ENCODE measurements at regions not wholly inside any gene's neighbourhood (a gene's known extent, or its start where the extent isn't known, plus 50 kb on each side); places are given as distances from the start of the nearest gene placed in this dataset.
"Not testable (repeated sequence)": the region's sequence is repeated elsewhere in the genome, so short reads cannot be mapped to it uniquely, and the experiment has no call there.

DNA sequence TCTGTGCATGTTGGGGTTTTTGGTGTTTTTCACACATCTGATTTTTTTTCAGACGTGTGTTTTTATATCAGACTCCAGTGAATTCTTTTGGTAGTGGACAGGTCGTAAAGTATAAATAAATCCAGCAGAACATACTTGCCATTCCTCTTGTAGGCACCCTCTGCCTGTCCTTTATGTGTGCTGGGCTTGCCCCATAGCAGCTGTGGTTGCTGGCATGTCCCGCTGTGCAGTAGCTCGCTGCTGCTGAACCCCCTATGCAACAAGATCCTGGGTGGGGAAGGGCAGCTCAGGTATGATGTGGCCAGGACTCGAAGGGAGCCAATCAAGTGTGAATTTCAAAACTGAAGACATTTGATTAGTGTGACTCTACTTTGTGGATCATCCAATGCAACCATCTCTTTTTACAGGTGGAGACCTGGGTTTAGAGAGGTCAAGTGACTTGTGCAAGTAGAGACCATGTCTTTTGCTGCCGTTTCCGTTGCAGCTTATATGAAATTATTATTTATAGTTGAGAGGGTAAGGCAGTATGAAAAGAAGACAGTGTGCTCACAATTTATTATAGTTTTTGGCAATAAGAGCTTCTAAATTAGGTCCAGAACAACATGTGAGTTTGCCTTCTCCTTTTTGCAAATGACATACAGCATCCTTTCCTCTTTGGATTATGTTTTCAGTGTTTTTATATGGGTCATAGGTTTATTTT lies 350.8 kb upstream of the C2CD4B start:
- no peak for DNase-seq

DNA sequence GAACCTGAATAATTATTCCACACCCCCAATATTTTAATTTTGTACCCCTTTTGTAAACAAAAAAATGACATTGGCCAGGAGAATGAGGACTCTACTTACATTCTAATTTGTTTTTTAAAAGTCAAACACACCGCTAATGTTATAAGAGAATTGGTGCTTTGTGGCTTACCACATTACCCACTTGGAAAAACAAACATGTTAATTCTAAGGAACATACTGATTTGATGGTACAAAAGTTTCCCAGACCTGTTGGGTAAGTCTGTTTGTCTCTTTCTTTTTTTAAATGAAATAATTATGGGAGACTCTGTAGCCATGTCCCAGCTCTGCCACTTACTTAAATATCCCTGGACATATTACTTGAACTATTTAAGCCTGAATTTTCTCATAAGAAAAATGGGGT lies 352.5 kb upstream of the C2CD4B start:
- DNase-seq, result no peak

DNA sequence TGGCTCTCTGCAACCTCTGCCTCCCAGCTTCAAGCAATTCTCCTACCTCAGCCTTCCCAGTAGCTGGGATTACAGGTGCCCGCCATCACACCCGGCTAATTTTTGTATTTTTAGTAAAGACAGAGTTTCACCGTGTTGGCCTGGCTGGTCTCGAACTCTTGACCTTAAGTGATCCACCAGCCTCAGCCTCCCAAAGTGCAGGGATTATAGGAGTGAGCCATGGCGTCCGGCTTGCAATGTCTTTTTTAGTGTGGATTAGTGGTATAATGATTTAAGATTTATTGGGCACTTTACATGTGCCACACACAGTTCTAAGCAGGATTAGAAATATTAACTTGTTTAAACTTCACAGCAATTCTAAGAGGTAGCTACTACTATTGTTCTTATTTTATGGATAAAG lies 353.6 kb upstream of the C2CD4B start:
- not testable (repeated sequence) for DNase-seq

DNA sequence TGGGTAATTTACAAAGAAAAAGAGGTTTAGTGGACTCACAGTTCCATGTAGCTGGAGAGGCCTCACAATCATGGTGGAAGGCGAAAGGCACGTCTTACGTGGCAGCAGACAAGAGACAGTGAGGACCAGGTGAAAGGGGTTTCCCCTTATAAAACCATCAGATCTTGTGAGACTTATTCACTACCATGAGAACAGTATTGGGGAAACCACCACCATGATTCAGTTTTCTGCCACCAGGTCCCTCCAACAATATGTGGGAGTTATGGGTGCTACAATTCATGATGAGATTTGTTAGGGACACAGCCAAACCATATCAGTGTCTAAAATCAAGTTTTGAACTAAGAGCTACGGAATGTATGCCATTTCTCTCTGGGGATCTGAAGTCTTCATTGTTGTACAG lies 354.8 kb upstream of the C2CD4B start:
- no peak for DNase-seq

DNA sequence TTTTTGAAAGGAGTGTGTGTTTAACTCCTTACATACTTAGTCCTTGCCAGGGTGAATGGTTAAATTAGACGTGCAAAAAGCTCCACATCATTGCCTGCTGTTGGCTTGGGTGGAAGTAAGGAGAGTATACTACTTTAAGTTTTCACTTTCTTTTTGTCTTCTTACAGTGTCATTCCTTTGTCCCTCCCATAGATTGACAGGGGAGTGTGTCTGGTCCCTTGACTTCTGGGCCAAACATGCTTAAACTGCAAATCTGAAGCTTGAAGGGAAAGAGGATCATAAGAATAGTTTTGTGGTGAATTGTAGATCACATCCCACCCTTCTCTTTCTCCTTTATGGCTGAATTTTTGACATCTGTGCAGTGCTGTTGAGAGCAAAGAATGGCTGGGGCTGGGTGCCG lies 355.8 kb upstream of the C2CD4B start:
- no peak for DNase-seq

DNA sequence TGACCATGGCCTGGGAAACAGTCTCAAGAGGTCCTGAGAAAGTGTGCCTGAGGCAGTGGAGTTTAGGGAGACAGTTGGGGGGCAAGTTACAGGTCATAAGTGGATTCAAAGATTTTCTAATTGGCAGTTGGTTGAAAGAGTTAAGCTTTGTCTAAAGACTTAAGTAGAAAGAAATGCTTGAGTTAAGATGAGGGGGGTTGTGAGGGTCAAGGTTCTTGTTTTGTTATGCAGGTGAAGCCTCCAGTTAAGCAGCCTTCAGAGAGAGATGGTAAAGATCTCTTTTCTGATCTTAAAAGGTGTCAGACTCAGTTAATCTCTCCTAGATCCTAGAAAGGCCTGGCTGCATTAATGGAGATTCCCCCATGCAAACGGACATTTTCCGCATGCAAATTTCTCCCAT lies 356.3 kb upstream of the C2CD4B start:
- DNase-seq, result no peak

DNA sequence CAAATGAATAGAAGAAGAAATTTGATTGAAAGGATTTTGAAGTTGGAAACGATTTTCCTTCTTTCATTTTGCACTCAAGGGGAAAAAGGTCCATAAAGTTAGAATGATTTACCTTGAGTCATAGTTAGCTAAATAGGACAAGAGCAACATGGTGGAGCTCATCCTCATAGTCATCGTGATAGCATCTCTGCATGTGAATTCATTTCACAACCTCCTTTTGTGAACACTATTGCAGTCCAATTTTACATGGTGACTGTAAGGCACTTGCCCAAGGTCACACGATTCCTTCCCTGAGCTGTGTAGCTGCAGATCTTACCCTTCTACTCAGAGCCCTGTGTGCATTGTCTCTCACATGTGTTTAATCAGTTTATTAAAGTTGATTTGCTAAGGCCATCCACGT lies 359.8 kb upstream of the C2CD4B start:
- no peak for DNase-seq

DNA sequence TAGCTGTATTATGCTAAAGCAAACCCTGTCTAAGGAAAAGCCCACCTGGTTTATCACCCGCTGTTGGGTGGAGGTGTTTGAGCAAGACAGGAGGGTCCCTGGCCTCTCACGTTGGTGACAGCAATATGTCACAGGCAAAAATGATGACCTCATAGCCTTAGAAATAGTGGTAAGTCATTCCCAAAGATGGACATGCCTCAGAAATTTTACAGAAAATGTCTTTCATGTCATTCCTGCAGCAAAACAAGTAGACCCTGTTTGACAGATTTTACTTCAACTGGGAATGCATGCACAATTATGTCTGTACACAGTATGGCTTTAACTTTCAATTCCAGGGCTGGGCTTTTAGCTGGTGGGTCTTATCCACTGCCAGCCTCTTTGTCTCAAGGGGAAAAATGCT lies 362.3 kb upstream of the C2CD4B start:
- no peak for DNase-seq

DNA sequence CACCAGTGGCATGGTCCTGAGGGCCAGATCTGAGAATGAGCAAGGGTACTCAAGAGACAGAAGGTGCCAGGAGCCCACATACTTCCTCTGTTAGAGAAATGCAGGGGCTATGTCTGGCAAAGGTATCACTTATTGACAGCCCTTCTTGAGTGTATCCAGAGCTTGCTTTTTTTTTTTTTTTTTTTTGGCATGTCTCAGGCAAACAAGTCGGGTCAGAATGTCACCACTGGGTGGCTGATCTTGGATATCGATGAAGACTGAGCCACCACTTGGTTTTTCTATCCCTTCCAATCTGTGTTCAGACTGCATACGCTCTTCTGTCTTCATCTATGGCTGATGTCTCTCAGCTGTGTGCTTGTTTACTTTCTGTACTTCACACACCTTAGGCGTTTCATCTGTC lies 363.4 kb upstream of the C2CD4B start:
- DNase-seq, result no peak

DNA sequence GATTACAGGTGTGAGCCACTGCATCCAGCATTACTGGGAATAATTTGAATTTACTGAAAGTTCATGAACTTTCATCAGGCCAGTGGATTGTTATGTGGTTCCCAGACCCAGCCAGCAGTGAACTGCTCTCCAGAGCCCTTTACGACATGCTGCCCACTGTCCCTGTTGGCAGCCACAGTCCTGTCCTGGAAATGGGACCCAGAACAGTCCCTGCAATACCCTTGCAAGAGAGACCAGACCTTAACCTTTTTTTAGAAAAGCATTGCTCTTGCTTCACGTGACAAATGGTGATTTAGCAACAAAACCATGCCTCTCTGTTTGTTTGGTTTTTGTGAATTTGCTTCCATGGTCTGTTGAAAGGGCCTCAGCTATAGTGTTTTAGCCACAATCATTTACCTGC lies 367.3 kb upstream of the C2CD4B start:
- no peak for DNase-seq

DNA sequence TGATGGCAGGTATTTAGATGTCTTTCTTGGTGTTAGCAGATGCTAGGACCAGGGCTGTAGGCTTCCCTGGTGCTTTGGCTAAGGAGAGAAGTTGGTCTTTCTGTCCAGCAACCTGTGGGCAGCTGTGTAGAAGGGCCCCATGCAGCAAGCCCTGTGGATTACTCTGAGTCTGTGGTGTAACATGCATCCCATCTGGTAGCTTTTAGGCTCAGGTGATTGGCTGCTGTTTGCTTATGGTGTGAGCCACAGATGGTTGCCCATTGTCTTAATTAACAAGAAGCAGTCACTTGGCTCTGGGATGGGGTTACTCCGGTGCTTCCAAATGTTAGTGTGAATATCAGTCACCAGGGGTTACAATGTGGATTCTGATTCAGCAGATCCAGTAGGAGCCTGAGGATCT lies 368.6 kb upstream of the C2CD4B start:
- no peak for DNase-seq

DNA sequence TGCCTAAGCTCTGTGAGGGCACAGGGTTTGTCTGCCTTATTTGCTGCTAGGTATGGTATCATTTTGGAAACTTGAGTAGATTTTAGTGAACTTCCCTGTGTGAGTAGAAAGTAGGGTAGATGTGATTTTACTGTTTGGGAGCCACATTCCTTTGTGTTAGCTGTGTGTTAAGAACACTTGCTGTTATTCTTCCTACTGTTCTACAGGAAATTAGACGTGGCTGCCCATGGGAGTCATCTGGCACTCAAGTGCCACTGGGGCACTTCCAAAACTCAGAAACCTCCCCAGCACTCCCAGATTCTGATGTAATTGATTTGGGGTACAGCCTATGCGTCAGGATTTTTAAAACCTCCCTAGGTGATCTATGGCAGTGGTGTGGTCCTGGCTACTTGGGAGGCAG lies 369.9 kb upstream of the C2CD4B start:
- DNase-seq, result no peak

DNA sequence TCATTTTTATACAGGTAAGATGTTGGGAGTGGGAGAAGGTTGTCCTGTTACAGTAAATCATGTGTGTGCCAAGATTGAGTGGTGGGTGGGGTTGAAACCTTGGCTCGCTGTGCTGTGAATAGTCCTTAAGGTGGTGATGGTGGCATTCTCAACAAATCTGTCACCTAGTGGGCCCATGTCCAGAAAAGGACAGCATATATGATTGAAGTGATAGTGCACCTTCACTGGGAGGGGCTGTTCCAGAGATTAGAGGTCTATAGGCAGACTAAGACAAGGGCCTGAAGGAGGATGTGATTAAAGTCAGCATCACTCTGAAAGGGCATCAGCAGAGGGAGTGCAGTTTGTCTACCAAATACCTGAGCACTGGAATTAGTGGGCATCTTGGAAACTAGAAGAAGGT lies 374.2 kb upstream of the C2CD4B start:
- DNase-seq, result no peak

DNA sequence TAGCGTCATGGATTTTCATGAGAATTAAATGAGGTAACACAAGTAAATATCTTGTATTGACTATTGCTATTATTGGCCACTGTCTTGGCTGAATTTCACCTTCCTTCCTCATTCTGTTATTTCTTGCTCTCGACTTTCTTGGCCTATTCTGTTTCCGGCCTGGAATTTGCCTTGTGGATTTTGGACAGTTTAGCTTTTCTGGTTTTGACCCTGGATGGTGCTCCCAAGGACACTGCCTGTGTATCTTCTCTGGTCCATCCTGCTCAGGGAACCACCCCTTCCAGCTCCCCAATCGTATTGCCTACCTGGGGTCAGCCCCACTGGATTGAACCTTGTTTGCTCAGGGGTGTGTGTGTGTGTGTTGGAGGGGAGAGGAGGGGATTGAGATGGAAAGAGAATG lies 376.2 kb upstream of the C2CD4B start:
- no peak for DNase-seq

DNA sequence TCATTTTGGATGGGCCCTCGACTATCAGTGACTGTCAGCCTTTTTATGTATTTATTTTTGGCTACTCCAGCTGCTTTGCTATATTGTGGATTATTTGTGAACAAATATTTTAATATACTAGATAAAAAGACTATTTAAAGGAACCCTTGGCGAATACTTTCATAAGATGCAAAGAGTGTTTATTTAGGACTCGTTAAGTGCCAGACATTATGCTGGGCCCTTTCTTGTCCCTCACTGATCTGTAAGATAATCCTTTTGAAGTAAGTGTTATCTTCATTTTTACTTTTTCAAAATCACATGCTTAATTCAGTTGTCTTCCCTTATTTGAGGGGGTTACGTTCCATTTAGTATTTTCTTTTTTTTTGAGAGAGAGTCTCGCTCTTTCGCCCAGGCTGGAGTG lies 376.8 kb upstream of the C2CD4B start:
- DNase-seq, result no peak

DNA sequence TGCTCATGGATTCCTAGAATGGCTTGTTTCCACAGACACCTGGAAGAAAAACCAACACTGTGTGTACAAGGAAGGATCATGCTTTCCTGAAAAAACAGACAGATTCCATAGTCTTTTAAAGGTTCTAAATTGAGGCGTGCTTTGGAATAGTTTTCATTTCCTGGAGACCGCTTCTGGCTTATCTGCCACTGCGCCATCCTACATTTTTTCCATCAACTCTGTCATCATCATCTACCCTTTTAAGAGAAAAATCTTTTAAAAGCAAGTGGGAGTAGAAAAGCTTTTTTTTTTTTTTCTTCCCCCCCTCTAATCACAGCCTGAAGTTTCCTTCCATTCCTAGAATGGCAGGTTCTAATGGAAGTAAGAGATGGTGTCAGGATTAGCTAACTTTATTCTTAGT lies 379.4 kb upstream of the C2CD4B start:
- DNase-seq, result no peak

DNA sequence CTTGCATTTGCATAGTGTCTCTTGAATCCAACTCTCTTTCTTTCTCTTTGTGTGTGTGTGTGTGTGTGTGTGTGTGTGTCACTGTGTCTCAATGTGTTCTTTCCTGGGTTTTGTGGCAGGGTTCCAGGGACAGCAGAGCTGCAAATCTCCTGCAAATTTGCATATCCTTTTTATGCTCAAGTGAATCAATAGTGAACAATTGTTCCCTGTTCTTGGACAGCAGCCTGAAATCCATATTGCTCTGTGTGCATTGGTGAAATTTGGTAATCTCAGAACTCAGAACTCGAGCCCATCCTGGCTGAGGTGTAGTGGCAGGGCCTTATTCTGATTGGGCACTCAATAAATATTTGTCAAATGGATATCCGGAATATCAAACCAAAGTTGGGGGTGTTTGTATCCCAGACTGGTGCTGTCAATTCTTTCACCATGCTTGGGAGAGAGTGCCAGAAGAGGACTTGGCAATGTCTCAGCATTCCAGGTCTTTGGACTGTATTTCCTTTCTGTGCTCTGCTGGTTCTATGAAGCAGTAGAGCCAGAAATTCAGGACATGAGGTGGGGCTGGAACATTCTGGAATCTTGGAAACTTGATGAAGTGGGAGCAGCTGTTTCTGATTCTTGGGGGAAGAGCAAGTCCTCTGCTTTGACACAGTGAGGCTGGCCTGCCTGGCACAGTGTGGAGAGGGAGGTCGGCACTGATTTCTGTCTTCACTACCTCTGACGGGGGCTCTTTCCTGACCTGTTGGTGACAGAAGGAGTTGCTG lies 380.6 kb upstream of the C2CD4B start:
- DNase-seq, result no peak

DNA sequence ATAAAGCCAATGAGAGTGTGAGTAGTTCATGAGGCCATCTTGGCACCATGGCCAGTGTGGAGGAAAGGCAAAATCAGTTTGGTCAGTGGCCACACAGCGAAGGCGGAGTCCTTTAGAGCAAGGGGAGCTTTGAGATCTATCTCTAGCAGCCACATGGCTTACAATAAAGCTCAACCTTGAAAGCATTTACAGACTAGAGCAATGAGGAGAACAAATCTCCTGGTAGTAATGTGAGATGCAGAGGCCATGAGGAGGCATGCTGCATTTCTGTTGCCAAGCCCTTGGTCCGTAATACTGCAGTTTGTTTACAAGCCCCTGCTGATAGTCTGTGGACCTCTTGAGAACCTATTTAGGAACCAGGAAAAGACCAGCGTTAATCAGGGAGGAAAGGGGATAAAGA lies 381.5 kb upstream of the C2CD4B start:
- no peak for DNase-seq

DNA sequence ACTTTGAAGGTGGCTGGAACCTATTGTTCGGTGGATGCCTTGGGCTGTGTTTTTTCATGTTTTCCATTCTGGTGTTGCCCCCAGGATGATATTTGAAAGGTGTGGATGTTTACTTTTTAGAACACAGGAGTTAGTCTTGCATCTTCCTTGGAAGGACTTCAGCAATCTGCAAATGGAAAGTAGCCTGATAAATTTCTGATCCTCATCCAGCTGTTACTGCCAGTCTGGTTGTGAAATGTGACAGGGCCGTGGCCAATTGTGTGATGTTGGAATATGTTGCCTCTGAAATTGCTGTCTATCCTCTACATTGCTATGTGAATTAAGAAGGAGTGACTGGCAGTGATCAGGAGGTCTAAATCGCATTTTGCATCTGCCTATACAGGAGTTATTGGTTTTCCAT lies 382.5 kb upstream of the C2CD4B start:
- no peak for DNase-seq

DNA sequence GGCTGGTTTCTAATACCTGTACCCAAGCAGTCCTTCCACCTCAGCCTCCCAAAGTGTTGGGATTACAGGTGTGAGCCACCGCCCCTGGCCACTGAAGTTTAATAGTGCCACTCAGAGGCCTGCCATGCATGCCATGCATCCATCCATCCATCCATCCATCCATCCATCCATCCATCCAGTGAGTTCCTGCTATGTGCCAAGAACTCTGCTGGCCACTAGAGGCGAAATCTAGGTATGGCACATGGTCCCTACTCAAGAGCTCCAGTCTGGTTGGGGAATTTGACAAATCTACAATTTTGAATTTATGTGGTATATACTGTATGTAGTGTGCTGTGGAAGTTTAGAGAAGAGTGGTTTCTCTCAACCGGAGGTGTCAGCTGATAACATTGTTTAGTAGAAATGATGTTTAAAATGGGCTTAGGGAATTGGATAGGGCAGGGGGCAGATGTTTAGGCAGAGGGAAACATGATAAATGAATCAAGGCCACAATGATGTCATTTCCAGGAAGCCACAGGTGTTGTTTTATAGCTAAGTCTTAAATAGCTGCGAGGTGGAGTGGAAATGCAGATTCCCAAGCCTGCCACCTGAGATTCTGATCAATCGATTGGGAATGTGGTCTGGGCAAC lies 384.4 kb upstream of the C2CD4B start:
- DNase-seq, result no peak

DNA sequence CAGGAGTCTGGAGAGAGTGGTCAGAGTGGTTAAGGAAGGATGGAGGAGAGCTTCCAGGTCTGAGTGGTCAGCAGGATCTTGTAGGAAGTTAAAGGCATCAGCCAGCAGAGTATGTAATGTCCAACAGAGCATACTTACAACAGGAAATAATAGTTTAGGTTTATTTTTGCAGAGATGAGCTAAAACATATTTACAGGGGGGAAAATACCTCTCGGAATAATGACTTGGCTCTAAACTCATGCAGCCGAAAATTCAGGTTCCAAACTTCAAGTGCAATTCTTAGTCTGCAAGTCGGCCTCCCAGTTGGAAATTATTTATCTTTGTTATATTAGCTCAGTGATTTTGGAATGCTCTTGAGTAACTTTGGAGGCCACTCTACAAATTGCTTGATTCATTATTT lies 385.0 kb upstream of the C2CD4B start:
- DNase-seq, result no peak

DNA sequence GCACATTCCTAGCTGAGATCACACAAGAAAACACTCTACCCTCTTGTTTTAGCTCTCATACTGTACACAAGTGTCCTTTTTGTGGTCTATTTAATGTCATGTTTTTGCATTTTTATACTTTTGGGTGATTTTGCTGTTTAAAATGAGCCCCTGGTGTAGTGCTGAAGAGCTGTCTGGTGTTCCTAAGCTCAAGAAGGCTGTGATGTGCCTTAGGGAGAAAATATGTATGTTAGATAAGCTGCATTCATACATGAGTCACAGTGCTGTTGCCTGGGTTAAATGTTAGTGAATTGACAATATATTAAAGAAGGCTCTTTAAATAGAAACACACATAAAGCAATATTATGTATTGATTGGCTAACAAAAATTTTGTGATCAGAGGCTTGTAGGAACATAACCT lies 387.4 kb upstream of the C2CD4B start:
- DNase-seq, result no peak

DNA sequence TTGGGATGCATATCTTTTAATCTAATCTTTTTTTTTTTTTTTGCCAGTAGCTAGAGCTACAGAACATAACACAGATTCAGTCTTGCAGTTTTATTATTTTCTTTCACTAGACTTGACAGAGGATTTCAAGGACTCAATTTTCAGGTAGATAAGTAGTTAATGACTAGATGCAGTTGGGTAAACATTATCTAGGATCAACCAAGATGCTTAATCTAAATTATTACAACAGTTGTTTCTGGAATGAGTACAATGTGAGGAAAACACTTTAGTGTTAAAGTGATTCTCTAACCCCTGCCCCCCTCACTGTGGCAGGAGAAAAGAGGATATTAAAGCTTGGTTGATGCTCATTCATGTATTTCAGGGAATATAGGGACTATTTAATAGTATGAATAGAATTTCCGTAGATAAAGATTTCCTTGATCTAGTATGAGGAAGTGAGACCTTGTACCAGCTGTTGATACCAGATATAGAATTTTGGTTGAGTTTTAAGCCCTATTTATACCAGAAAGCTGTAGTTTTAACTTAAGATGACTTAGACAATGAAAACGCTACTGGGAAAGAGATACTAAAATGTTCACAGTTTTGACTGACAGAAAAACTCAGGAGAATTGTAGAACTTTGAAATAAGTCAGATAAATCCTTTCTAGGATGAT lies 389.0 kb upstream of the C2CD4B start:
- DNase-seq, result no peak

All from activated CD8-positive, alpha-beta memory T cell treated with anti-CD3 and anti-CD28 coated beads for 24 hours (primary cell).